ENCODE measurements at regions not wholly inside any gene's neighbourhood (a gene's known extent, or its start where the extent isn't known, plus 50 kb on each side); places are given as distances from the start of the nearest gene placed in this dataset.
"Not testable (repeated sequence)": the region's sequence is repeated elsewhere in the genome, so short reads cannot be mapped to it uniquely, and the experiment has no call there.

DNA sequence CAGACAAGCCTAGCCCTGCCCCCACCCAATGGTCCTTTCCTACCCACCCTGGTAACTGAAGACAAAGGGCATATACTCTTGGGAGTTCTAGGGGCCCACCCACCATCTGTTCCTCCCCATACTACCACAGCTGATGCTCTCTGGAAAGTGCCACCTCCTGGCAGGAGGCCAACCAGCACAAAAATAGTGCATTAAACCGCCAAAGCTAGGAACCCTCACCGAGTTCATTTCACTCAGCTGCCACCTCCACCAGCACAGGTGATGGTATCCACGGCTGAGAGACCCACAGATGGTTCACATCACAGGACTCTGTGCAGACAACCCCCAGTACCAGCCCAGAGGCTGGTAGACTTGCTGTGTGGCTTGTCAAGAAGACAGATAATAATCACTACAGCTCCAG lies 131.5 kb downstream of the FHL5 start:
- TF ChIP-seq, protein P1, sequence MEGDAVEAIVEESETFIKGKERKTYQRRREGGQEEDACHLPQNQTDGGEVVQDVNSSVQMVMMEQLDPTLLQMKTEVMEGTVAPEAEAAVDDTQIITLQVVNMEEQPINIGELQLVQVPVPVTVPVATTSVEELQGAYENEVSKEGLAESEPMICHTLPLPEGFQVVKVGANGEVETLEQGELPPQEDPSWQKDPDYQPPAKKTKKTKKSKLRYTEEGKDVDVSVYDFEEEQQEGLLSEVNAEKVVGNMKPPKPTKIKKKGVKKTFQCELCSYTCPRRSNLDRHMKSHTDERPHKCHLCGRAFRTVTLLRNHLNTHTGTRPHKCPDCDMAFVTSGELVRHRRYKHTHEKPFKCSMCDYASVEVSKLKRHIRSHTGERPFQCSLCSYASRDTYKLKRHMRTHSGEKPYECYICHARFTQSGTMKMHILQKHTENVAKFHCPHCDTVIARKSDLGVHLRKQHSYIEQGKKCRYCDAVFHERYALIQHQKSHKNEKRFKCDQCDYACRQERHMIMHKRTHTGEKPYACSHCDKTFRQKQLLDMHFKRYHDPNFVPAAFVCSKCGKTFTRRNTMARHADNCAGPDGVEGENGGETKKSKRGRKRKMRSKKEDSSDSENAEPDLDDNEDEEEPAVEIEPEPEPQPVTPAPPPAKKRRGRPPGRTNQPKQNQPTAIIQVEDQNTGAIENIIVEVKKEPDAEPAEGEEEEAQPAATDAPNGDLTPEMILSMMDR (IDR thresholded peaks at IDR 0.05; ENCODE audit: extremely low read depth in 1 of 2, insufficient read depth in 1 of 2, low read depth in 1 of 2, low read length in 2 of 2): not testable (repeated sequence)
- TF ChIP-seq GATA2 (IDR thresholded peaks at IDR 0.05; ENCODE audit: insufficient read depth, insufficient read length, low read depth, low read length); EZH2 (IDR thresholded peaks at IDR 0.05; ENCODE audit: borderline replicate concordance, low read depth, low read length, severe bottlenecking); JUN (IDR thresholded peaks at IDR 0.05; ENCODE audit: borderline replicate concordance, insufficient read depth, insufficient read length, low read depth): not testable (repeated sequence)

Measured in endothelial cell of umbilical vein (primary cell).